ENCODE measurements at regions not wholly inside any gene's neighbourhood (a gene's known extent, or its start where the extent isn't known, plus 50 kb on each side); places are given as distances from the start of the nearest gene placed in this dataset.

GRCh38 chrX:97685753-97686152 lies 802.0 kb downstream of the RPA4 start:
- peak; percentile 76 for TF ChIP-seq CTCF (IDR thresholded peaks at IDR 0.05; ENCODE audit: low read depth, low read length, missing control alignments)
- Histone ChIP-seq H3K4me3 (ENCODE audit: low read depth, low read length) (no peak overlapping the region), H3K36me3 (replicated peaks) (no peaks in the 10 kb centered on the region), H3K27ac (no peak overlapping the region), H3K27me3 (replicated peaks) (no peaks in the 10 kb centered on the region)
- in situ Hi-C loops (cut with HindIII; ENCODE audit: low pct_ligation_motif_present, low sequenced_read_pairs): no loop called here
- peak; percentile 46 for DNase-seq

GRCh38 chrX:97691901-97692455 lies 808.3 kb downstream of the RPA4 start:
- DNase-seq: no peak
- H3K27ac ChIP-seq: no peak overlapping the region
- in situ Hi-C loops (cut with HindIII; ENCODE audit: low pct_ligation_motif_present, low sequenced_read_pairs): no loop called here

GRCh38 chrX:97692575-97692974 lies 808.9 kb downstream of the RPA4 start:
- Histone ChIP-seq H3K27me3 (replicated peaks) (no peaks in the 10 kb centered on the region), H3K4me3 (ENCODE audit: low read depth, low read length) (no peak overlapping the region), H3K36me3 (replicated peaks) (no peaks in the 10 kb centered on the region), H3K27ac (no peak overlapping the region)
- TF ChIP-seq CTCF (IDR thresholded peaks at IDR 0.05; ENCODE audit: low read depth, low read length, missing control alignments): no peak
- no peak for DNase-seq
- in situ Hi-C loops (cut with HindIII; ENCODE audit: low pct_ligation_motif_present, low sequenced_read_pairs): no loop called here

More at GRCh38 chrX:97691901-97692455, 808.3 kb downstream of the RPA4 start:
- Histone ChIP-seq H3K4me3 (ENCODE audit: low read depth, low read length) (no peak overlapping the region), H3K27me3 (replicated peaks) (no peaks in the 10 kb centered on the region), H3K36me3 (replicated peaks) (no peaks in the 10 kb centered on the region)
- no peak for TF ChIP-seq CTCF (IDR thresholded peaks at IDR 0.05; ENCODE audit: low read depth, low read length, missing control alignments)

- Histone ChIP-seq H3K27me3 (replicated peaks) (no peaks in the 10 kb centered on the region), H3K36me3 (replicated peaks) (no peaks in the 10 kb centered on the region), H3K27ac (no peak overlapping the region), H3K4me3 (ENCODE audit: low read depth, low read length) (no peak overlapping the region)
- no peak for TF ChIP-seq CTCF (IDR thresholded peaks at IDR 0.05; ENCODE audit: low read depth, low read length, missing control alignments)
- in situ Hi-C loops (cut with HindIII; ENCODE audit: low pct_ligation_motif_present, low sequenced_read_pairs): no loop called here
- DNase-seq: no peak
These were observed 816.8 kb downstream of the RPA4 start for GRCh38 chrX:97700547-97700946.

- in situ Hi-C loops (cut with HindIII; ENCODE audit: low pct_ligation_motif_present, low sequenced_read_pairs): no loop called here
- no peak for TF ChIP-seq CTCF (IDR thresholded peaks at IDR 0.05; ENCODE audit: low read depth, low read length, missing control alignments)
- H3K27me3 ChIP-seq (replicated peaks): no peaks in the 10 kb centered on the region
- H3K27ac ChIP-seq: no peak overlapping the region
- no peak for DNase-seq
- no peaks in the 10 kb centered on the region for H3K36me3 ChIP-seq (replicated peaks)
- no peak overlapping the region for H3K4me3 ChIP-seq (ENCODE audit: low read depth, low read length)
These were observed 820.8 kb downstream of the RPA4 start for GRCh38 chrX:97704474-97704873.

- no peak for DNase-seq
- Histone ChIP-seq H3K36me3 (replicated peaks) (no peaks in the 10 kb centered on the region), H3K4me3 (ENCODE audit: low read depth, low read length) (no peak overlapping the region), H3K27me3 (replicated peaks) (no peaks in the 10 kb centered on the region), H3K27ac (no peak overlapping the region)
- no peak for TF ChIP-seq CTCF (IDR thresholded peaks at IDR 0.05; ENCODE audit: low read depth, low read length, missing control alignments)
- in situ Hi-C loops (cut with HindIII; ENCODE audit: low pct_ligation_motif_present, low sequenced_read_pairs): no loop called here
These were observed 821.2 kb downstream of the RPA4 start for GRCh38 chrX:97704881-97705280.

Measured in brain microvascular endothelial cell (primary cell).